Forelimb muscle (tissue), 1 donor: ENCODE measurements at regions not wholly inside any gene's neighbourhood (a gene's known extent, or its start where the extent isn't known, plus 50 kb on each side); places are given as distances from the start of the nearest gene placed in this dataset.

ENCODE experiments used
- DNase-seq: peaks from one replicate; pipeline ENCODE4 v3.0.0-alpha.2; 2013; ENCODE audit warnings: low read depth

DNA sequence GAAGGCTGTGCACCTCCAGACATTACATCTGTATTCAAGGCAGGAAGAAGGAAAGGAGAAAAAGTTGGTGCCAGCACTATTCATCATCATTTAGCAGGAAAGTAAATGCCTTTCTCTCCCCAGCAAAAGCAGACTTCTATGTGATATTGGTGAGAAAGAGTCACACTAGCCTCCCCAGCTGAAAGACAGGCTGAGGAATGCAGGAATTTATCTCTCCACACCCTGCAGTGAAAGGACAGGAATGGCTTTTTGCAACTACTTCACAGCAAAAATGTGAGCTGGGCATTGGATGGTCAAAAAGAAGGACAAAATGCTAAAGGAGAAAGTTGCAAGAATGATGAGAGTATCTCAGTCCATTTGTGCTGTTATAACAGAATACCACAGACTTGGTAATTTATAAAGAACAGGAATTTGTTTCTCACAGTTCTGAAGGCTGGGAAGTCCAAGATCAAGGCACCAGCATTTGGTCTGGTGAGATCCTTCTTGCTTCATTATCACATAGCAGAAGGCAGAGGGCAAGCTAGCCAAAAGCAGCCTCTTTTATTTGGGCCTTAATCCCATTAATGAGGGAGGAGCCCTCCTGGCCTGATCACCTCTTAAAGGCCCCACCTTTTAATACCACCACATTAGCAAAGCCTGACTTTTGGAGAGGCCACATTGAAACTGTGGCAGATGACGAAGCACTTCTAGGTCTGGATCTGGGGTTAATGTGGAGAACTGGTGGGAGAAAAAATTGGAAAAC lies 388.1 kb upstream of the SLC14A2 start:
- no peak for DNase-seq

DNA sequence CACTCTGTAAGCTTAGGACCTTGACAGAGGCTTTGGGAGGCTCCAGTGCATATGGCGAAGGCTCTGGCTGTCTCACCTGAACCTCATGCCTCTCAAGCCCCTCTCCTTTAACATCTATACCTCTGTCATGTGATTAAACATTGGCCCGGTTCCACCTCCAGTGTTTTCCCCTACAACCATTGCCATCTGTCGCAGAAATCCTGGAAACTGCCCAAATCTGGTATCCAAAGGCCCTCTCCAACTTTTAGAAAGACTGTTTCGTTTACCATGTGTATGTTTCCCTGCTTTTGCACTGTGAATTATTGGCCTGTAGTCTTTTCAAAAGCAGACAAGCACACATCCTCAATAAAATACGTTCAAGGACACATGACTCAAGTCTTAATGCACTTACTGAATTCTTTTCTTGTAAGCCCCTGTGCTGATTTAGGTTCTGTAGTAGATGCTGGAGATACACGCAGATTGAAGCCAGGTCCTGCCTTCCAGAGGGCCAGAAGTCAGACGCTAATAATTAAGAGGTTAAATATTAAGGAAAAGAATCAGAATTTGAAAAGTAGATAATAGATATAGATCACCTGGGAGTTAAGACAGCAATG lies 386.4 kb upstream of the SLC14A2 start:
- no peak for DNase-seq

DNA sequence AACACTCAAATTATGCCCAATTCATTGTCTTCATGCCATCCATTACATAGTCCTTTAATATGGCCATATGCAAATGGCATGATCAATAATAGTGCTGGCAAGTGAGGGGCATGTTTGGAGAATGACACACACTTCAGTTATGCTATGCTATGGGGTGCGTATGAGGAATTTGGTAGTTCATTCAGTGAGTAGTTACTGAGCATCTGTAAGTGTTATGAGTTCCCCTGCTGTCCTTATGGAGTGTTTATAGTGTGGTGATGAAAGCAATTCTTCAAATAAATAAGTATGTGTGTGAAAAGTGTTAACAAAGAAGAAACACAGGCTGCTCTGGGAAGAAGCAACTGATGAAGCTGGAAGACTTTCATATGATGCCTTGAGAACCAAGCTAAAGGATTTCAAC lies 383.7 kb upstream of the SLC14A2 start:
- no peak for DNase-seq

DNA sequence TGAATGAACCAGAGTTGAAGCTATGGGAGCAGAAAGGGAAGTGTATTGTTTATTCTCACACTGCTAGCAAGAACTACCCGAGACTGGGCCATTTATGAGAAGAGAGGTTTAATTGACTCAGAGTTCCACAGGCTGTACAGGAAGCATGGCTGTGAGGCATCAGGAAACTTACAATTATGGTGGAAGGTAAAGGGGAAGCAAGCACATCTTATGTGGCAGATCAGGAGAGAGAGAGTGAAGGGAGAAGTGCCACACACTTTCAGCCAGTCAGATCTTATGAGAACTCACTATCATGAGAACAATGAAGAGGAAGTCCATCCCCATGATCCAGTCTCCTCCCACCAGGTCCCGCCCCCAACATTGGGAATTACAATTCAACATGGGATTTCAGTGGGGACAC lies 383.2 kb upstream of the SLC14A2 start:
- no peak for DNase-seq

DNA sequence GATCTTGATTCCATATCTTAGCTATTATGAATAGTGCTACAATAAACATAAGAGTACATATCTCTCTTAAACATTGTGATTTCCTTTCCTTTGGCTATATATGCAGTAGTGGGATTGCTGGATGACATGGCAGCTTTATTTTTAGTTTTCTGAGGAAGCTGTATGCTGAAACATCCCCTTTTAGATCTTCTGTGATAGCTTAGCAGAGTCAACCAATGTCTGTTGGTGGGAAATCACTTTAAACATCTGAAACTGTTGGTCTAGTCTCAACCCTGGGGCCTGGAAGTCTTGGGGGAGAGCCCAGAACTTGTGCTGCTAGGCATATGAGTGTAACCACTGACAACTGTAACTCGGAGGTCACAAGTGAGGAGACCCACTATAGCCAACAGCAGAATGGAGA lies 378.6 kb upstream of the SLC14A2 start:
- DNase-seq: no peak

DNA sequence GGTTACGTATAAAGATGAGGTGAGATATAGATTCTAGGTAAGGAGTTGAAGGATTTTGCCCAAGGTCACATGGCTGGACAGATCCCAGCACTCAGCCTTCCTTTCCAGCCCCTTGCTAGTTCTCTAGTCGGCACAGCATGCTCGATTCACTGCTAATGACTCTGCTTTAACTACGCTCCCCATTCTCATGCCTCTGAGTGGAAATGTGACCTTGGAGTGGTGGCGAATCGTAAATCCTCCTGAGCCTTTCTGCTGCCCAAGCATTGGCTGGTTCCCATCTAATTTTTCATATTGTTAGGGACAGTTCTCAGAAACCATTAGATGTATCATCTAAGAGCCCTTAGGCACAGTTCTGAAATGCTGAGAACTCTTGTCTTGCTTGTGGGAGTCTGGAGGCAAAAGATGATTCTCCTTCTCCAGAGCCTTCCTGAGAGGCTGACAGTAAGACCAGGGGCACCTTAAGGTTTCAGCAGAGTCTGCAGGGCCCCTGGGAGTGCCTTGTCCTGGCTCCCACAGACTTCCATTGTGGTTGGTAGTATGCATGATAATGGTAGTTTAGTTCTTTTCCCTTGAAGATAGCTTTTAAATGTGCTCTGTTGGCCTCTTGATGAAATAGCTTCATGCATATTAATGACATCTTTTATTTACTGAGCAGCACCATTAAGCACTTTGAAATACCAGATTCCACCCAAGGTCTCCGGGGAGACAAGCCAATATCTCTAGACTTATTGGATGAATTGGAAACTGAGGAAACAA lies 377.8 kb upstream of the SLC14A2 start:
- no peak for DNase-seq

DNA sequence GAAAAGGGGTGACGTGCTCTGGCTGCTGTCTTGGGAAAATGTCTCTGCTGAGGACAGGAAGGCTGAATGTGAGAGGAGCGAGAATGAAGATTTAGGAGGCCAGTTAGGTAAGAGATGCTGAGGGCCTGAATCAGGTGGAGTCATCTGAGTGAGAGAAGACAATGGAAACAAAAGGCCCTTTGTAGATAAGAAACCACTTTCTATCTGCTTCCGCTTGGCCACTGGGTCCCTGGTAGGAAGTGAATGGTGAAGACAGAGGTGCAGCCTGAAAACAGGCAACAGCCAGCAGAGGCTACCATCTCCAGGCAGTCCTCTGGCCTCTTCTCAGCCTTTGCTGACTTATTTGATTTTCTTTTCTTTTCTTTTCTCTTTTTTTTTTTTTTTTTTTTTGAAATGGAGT lies 374.0 kb upstream of the SLC14A2 start:
- no peak for DNase-seq

DNA sequence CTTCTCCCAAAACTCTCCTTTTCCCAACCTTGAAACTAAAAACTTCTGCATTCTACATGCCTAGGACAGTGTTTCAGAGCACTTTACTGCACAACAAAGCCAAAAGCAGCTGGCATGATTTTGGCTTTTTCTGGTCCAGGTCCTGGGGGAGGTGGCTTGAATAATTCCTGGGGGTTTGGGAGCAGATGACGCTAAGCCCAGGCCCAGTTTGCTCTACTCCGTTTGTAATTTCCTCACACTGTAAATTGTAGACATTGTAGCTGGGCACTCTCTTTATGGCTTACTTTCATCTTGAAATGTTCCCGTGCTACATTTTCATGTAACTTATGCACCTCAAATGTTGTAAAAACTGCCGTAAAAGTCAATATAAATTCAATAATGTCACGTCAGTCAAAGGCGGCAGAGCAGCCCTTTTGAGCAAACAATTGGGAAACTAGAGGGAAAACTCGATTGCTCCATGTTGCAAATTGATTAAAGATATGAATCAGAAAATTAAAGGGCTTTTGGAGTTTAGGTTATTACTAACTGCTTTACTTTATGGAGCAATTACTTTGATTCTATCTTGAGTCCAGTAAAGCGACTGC lies 373.2 kb upstream of the SLC14A2 start:
- no peak for DNase-seq

DNA sequence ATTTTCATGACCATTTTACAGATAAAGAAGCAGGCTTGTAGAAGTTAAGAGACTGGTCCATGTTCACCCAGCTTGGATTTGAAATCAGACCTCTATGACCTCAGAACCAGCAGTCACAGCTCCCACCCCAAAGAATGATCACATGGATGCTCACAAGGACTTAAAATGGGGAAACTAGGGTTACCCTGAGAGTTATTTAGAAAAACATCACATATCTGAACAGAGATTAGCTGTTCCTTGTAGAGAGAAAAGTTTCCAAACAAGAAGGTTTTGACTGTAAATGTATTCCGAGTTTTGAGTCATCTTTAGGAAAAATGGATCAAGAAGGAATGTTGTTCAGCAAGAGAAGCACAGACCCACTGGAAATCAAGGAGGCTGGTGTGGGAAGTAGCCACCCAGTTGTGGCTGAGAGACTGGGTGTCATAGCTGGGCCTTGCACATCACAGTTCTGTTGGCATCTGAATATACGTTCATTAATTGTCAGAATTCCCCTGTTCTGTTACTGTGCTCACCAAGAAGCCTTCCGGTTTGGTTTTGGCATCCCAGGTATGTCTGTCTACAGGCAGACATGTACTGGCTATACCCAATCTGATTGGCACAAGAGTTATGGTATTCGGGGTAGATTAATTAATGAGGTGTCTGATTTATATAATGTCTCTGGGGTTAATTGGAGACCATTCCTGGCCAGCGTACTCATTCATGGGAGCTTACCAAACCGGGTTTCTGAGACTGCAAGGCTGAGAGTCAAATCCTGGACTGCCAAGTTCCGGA lies 371.8 kb upstream of the SLC14A2 start:
- no peak for DNase-seq

DNA sequence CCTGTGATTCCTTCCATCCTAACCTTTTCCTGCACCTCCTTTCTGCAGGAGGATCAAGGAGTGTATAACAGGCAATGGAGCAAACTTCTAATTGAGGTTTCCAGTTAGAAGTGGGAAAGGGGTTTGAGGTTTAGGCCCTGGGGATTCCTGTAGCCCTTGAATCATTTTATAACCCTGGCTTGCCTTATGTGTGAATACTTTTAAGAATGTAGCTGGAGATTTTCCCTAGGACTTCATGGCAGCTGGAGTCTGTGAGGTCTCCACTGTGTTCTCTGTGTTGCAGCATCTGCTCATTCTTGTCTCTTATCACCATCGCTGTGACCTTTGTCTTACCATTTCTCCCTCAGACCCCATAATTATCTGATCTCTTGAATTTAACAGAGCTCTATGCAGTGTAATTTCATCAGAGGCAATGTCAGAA lies 370.2 kb upstream of the SLC14A2 start:
- no peak for DNase-seq

DNA sequence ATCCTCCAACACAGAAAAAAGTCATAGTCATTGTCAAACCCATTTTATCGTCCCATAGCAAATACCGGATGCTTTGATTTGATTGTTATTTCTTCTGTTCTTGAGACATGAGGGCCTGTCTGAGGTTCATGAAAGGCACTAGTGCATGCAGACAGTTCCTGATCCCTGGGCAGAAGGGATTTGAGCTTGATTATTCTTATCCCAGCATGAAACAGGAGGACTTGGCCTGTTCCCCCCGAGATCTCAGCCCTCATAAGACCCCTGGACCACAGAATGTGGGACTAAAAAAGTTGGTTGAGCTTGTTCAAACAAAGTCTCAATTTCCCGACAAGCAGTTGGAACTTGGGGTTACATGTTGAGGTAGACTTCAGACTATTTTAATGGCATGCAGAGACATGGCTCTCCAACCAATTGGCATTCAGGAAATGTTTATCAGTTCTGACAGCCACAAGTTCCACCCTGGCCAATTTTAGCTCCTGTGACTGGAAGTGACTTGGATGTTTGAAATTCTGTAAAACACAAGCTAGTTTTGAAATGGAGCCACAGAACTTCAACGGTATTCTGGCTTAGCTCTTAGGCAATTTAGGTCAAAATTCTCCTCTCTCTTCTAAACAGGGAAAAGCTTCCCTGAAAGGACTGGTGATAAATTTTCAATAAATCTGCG lies 366.9 kb upstream of the SLC14A2 start:
- no peak for DNase-seq

DNA sequence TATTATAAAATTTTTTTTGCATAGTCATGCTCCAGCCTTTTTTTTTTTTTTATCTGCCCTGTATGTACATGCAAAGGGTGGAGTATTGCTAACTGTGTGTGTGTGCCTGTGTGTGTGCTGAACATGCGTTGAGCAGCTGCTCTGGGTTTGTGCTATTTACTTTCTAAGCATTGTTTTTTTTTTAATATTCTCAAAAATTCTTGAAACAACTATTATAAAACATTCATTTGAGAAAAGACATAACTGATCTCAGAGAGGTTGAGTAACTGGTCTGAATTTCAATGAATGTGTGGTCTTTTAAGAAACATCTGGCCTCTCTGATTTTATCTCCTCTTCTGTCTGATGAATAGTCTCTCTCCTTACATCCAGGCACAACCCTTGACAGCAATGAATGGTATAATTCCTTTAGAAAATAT lies 366.0 kb upstream of the SLC14A2 start:
- DNase-seq: no peak

DNA sequence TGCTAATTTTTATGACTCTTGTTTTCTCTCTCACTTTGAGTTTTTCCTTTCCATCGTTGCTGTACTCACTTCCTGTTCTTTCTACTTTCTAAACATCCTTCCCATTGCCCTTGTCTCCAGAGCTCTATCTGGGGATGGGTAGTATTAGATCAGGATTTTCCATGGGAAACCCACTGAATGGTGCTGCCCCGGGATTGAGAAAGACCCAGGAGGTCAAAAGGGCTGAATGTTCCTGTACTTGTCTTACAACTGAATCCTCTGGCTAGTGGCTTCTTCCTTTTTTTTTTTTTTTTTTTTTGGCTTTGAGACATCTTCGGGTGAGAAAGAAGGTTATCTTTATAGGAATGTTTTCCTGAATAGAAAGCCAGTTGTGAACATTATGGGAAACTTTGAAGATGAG lies 364.8 kb upstream of the SLC14A2 start:
- no peak for DNase-seq

DNA sequence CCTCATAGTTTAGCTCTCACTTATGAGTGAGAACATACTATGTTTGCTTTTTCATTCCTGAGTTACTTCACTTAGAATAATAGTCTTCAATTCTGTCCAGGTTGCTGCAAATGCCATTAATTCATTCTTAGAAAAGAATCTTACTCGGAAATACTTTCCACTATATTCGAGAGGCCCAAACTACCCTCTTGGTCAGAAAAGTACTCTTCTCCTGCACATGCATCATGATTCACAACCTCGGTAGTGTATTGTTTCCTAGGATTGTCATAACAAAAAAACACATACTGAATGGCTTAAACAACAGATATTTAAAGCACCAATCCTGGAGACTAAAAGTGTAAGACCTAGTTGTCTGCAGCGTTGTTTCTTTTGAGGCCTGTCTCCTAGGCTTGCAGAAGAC lies 364.0 kb upstream of the SLC14A2 start:
- no peak for DNase-seq

DNA sequence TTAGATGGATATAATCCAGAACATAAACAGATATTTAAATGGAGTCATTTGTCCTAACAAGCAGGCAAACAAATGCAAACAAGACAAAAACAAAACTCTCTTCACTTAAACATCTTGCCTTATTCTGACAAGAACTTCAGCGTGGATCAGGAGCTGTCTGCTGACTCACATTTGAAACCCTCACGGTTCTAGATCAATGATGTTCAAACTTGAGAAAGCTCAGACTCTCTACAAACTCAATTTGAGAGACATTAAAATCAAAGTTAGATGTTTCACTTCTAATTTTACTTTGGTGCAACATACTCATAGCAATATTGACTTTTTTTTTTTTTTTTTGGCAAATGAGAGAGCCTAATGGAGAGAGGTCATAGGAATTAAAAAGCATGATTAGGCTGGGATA lies 362.8 kb upstream of the SLC14A2 start:
- no peak for DNase-seq

DNA sequence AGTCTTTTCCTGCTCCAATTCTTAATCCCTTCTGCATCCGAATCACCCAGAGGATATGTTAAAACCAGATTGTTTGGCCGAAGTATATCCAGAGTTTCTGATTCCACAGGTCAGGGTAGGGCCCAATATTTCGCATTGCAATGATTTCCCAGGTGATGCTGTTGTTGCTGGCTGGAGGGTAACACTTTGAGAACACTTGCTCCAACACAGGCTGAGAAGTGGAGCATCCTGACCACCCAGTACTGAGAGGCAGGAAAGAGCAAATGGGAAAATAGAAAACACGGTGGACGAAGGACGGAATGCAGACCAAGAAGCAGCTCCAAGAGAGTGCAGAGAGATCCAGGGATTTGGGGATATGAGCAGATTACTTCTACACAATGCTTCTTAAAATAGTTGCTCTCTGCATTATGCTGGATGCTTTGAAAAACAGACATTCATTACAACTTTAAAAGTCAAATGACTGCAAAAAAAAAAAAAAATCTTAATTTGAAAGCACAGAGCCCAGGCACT lies 362.2 kb upstream of the SLC14A2 start:
- DNase-seq: no peak

DNA sequence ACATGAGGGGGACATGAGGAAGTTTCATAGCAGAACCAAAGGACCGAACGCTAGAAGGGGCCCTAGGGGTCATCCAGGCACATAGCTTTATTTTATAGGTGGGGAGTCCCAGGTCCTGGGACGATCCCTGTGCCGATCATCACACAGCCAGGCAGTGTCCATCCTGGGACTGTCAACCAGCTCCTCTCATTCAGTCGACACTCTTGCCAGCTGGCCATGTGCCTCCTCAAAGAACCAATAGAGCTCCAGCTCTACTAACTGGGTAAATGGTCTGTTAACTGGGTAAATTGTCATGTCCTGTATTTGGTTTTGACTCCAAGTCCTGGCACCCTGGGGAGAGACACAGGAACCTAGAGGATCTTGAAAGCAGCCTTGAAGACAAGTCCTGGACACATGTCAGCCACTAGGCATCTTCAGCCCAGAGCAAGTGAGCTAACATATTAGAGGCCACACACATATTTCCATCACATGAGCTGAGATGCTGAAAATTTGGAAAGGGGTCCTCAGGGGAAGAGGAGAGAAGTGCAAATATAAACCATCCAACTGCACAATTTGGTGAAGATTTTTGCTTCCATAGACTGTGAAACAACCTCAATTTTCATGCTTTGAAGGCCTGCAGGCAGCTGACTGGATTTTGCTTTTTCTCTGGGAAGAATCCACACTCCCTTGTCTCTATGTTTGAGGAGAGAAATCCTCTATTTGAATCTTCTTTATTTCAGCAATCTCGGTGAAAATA lies 361.1 kb upstream of the SLC14A2 start:
- no peak for DNase-seq

DNA sequence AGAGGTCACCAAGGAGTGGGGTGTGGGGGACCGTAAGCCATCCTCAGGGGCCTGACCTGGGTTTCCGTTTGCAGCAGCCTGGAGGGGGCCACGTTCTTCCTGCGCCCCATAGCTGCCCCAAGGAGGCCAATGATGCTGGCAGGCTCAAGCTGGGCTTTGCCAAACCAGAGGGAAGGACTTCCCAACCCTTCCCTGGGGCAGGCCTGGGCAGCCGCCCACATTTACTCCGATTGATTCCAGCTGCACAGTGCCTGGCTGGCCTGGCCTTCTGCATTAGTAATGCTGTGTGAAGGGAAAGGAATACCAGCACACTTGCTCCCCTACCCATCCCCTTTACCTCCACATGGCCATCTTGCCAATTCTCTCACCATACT lies 360.6 kb upstream of the SLC14A2 start:
- no peak for DNase-seq

DNA sequence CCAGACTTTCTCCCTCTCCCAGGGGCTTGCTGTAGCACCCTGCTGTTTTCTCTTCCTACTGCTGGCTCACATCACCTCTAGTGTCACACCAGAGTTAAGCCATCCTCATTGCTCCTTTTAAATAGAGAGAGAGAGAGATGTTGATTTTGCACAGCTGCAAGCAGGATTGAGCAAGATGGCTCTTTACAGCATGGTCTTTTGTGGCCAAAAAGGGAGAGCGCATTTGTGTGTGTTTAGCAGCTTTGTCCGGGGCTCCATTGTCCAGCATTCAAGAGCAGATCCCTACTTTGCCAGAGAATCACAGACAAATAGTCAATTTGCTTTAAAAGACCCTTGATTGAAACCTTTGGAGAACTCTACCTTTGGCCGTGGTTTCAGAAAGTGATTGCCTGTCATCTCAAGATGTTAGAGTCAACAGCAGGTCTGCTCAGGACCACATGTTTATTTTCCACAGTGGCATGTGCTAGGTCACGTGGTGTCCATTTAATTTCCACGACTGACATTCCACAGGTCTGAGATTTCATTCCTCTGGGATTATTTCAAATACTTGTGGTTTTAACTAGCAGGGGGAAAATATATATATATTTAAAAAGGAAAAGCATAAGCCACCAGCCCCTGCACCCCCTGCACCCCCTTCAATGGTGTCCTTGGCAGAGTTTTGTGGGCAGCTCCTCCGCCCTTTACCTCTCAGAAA lies 359.9 kb upstream of the SLC14A2 start:
- DNase-seq: peak; percentile 41

DNA sequence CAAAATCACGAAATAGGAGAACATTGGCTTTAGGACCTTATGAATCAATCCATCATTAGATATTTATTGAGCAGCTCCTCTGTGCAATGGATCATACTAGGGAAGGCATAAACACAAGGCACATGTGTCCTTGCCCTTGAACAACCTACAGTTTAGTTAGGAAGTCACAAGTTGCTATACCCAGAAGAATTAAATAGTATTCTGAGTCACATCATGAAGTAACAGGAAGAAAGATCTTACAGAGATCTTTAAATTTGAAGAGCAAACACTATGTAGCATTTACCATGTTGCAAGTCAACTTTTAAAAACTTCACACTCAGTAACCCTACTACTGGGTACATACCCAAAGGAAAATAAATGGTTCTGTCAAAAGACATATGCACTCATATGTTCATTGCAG lies 355.2 kb upstream of the SLC14A2 start:
- DNase-seq: no peak
